K562 (cell line): ENCODE measurements at regions not wholly inside any gene's neighbourhood (a gene's known extent, or its start where the extent isn't known, plus 50 kb on each side); places are given as distances from the start of the nearest gene placed in this dataset.

Experiments used
- CBX8 ChIP-seq: fragments of 200-600 bp; sonication (generic); IDR thresholded peaks from 2 replicates; pipeline ENCODE4 v1.6.1; 2012; ENCODE audit warnings: borderline replicate concordance, mixed run types, low read depth, mild to moderate bottlenecking, moderate library complexity, mixed read lengths, low read length, control low read depth, inconsistent platforms; ENCODE audit not compliant: poor library complexity, severe bottlenecking; ENCODE audit errors: extremely low read depth
- EGR1 ChIP-seq: fragments of 450-650 bp; conservative IDR thresholded peaks from 2 replicates; pipeline ENCODE4 v1.6.1; 2017; ENCODE audit warnings: mild to moderate bottlenecking
- EZH2 ChIP-seq: IDR thresholded peaks from 2 replicates; pipeline ENCODE4 v1.6.1; 2012; ENCODE audit warnings: low read depth, mild to moderate bottlenecking, inconsistent platforms, low read length, borderline replicate concordance
- HINFP ChIP-seq: fragments of 450-650 bp; conservative IDR thresholded peaks from 2 replicates; pipeline ENCODE4 v1.6.1; 2016; ENCODE audit warnings: missing genetic modification characterization, low read depth, mild to moderate bottlenecking, control low read depth, missing compliant biosample characterization
- NCOR1 ChIP-seq: fragments of 450-650 bp; IDR thresholded peaks from 2 replicates; pipeline ENCODE4 v1.6.1; 2016; ENCODE audit warnings: mild to moderate bottlenecking, moderate library complexity
- PRMT5 ChIP-seq: sonication (generic); formaldehyde crosslinking; IDR thresholded peaks from 2 replicates; pipeline ENCODE4 v1.5.0; 2020; ENCODE audit warnings: missing genetic modification reagents
- PURB ChIP-seq: sonication (generic); formaldehyde crosslinking; IDR thresholded peaks from 2 replicates; pipeline ENCODE4 v1.9.0; 2021; ENCODE audit warnings: low read depth, mild to moderate bottlenecking, missing genetic modification reagents
- SAFB ChIP-seq: fragments of 200-400 bp; formaldehyde crosslinking; IDR thresholded peaks from 2 replicates; pipeline ENCODE4 v1.6.1; 2017; ENCODE audit warnings: low read depth, low read length, borderline replicate concordance
- ZBTB1 ChIP-seq: sonication (generic); formaldehyde crosslinking; IDR thresholded peaks from 2 replicates; pipeline ENCODE4 v1.8.1; 2023; ENCODE audit warnings: missing genetic modification reagents, low read depth, mild to moderate bottlenecking, borderline replicate concordance
- ZBTB8A ChIP-seq: fragments of 450-650 bp; IDR thresholded peaks from 2 replicates; pipeline ENCODE4 v1.6.1; 2018; ENCODE audit warnings: mild to moderate bottlenecking, moderate library complexity; ENCODE audit not compliant: partially characterized antibody
- ZNF445 ChIP-seq: fragments of 250-450 bp; sonication (Bioruptor Pico); IDR thresholded peaks from 2 replicates; pipeline ENCODE4 v1.4.0; 2020; ENCODE audit warnings: low read depth, mild to moderate bottlenecking, moderate library complexity
- TF ChIP-seq, protein P1 (sequence below): IDR thresholded peaks from 3 replicates; pipeline ENCODE4 v1.6.1; 2011; ENCODE audit warnings: borderline replicate concordance, mild to moderate bottlenecking; ENCODE audit not compliant: insufficient read length, insufficient read depth
- TF ChIP-seq, protein P2 (sequence below): sonication (generic); formaldehyde crosslinking; IDR thresholded peaks from 2 replicates; pipeline ENCODE4 v1.8.1; 2023; ENCODE audit warnings: mild to moderate bottlenecking, missing genetic modification reagents
- TF ChIP-seq, protein P3 (sequence below): fragments of 450-650 bp; IDR thresholded peaks from 2 replicates; pipeline ENCODE4 v1.6.1; 2016; ENCODE audit warnings: missing biosample characterization, missing genetic modification characterization
- TF ChIP-seq, protein P4 (sequence below): fragments of 450-650 bp; IDR thresholded peaks from 2 replicates; pipeline ENCODE4 v1.7.0; 2016; ENCODE audit warnings: borderline replicate concordance

GRCh38 chr11:69981119-69981784 lies 96.9 kb upstream of the ANO1 start (continued):
- TF ChIP-seq HINFP, result no peak
- TF ChIP-seq, protein P1, sequence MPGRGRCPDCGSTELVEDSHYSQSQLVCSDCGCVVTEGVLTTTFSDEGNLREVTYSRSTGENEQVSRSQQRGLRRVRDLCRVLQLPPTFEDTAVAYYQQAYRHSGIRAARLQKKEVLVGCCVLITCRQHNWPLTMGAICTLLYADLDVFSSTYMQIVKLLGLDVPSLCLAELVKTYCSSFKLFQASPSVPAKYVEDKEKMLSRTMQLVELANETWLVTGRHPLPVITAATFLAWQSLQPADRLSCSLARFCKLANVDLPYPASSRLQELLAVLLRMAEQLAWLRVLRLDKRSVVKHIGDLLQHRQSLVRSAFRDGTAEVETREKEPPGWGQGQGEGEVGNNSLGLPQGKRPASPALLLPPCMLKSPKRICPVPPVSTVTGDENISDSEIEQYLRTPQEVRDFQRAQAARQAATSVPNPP, result no peak
- TF ChIP-seq, protein P2, sequence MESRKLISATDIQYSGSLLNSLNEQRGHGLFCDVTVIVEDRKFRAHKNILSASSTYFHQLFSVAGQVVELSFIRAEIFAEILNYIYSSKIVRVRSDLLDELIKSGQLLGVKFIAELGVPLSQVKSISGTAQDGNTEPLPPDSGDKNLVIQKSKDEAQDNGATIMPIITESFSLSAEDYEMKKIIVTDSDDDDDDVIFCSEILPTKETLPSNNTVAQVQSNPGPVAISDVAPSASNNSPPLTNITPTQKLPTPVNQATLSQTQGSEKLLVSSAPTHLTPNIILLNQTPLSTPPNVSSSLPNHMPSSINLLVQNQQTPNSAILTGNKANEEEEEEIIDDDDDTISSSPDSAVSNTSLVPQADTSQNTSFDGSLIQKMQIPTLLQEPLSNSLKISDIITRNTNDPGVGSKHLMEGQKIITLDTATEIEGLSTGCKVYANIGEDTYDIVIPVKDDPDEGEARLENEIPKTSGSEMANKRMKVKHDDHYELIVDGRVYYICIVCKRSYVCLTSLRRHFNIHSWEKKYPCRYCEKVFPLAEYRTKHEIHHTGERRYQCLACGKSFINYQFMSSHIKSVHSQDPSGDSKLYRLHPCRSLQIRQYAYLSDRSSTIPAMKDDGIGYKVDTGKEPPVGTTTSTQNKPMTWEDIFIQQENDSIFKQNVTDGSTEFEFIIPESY (CRISPR knock-in tag), result no peak
- TF ChIP-seq ZNF445 (CRISPR knock-in tag), result no peak
- TF ChIP-seq ZBTB8A, result no peak
- TF ChIP-seq EZH2, result no peak
- no peak for TF ChIP-seq PURB (CRISPR knock-in tag)
- TF ChIP-seq SAFB, result no peak
- TF ChIP-seq EGR1, result peak; percentile 84
- TF ChIP-seq ZBTB1 (CRISPR knock-in tag), result no peak
- TF ChIP-seq, protein P3, sequence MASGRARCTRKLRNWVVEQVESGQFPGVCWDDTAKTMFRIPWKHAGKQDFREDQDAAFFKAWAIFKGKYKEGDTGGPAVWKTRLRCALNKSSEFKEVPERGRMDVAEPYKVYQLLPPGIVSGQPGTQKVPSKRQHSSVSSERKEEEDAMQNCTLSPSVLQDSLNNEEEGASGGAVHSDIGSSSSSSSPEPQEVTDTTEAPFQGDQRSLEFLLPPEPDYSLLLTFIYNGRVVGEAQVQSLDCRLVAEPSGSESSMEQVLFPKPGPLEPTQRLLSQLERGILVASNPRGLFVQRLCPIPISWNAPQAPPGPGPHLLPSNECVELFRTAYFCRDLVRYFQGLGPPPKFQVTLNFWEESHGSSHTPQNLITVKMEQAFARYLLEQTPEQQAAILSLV, result no peak
- no peak for TF ChIP-seq CBX8
- TF ChIP-seq, protein P4, sequence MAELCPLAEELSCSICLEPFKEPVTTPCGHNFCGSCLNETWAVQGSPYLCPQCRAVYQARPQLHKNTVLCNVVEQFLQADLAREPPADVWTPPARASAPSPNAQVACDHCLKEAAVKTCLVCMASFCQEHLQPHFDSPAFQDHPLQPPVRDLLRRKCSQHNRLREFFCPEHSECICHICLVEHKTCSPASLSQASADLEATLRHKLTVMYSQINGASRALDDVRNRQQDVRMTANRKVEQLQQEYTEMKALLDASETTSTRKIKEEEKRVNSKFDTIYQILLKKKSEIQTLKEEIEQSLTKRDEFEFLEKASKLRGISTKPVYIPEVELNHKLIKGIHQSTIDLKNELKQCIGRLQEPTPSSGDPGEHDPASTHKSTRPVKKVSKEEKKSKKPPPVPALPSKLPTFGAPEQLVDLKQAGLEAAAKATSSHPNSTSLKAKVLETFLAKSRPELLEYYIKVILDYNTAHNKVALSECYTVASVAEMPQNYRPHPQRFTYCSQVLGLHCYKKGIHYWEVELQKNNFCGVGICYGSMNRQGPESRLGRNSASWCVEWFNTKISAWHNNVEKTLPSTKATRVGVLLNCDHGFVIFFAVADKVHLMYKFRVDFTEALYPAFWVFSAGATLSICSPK, result no peak
- TF ChIP-seq NCOR1, result peak; percentile 86
- no peak for TF ChIP-seq PRMT5 (CRISPR knock-in tag)
